WTC11 (cell line): ENCODE measurements at regions not wholly inside any gene's neighbourhood (a gene's known extent, or its start where the extent isn't known, plus 50 kb on each side); places are given as distances from the start of the nearest gene placed in this dataset.

Experiments used
- ATAC-seq: fragments of 200-7000 bp; cut with Tn5 transposase; 2 replicates; pipeline ENCODE4 v1.10.0; 2021; ENCODE audit warnings: mild to moderate bottlenecking, moderate library complexity
- CTCF ChIA-PET: fragments of 300-600 bp; sonication (Branson Sonifier 250); formaldehyde crosslinking; loops from one replicate; lab custom pipeline; 2021; ENCODE audit warnings: antibody characterized with exemption; lab: Charles Lee
- POLR2A ChIA-PET: fragments of 350-600 bp; sonication (Branson Sonifier 250); formaldehyde crosslinking; loops from one replicate; lab custom pipeline; 2021; ENCODE audit warnings: antibody characterized with exemption; lab: Charles Lee
- DNase-seq: peaks from one replicate; pipeline ENCODE4 v3.0.0; 2021; ENCODE audit warnings: low spot score
- H3K27ac Mint-ChIP-seq: 2 replicates; pipeline ENCODE4 v1.8.0; 2021; ENCODE audit warnings: mixed read lengths
- H3K27me3 Mint-ChIP-seq: 2 replicates; pipeline ENCODE4 v1.8.0; 2021; ENCODE audit warnings: low read depth, mild to moderate bottlenecking, moderate library complexity, mixed read lengths
- H3K36me3 Mint-ChIP-seq: 2 replicates; pipeline ENCODE4 v1.8.0; 2021; ENCODE audit warnings: mixed read lengths
- H3K4me1 Mint-ChIP-seq: 2 replicates; pipeline ENCODE4 v1.8.0; 2022; ENCODE audit warnings: mixed read lengths
- H3K4me3 Mint-ChIP-seq: 2 replicates; pipeline ENCODE4 v1.8.0; 2021; ENCODE audit warnings: mild to moderate bottlenecking, moderate library complexity, mixed read lengths
- H3K9me3 Mint-ChIP-seq: 2 replicates; pipeline ENCODE4 v1.8.0; 2021; ENCODE audit warnings: mixed read lengths
- CDX4 ChIP-seq: fragments of 250-450 bp; sonication (Bioruptor Pico); IDR thresholded peaks from 2 replicates; pipeline ENCODE4 v1.9.0; 2021; ENCODE audit warnings: moderate library complexity, mild to moderate bottlenecking, inconsistent platforms, borderline replicate concordance
- FOXP4 ChIP-seq: sonication (generic); formaldehyde crosslinking; IDR thresholded peaks from 2 replicates; pipeline ENCODE4 v1.8.0; 2022; ENCODE audit warnings: mild to moderate bottlenecking, missing genetic modification reagents
- GTF2I ChIP-seq: fragments of 250-450 bp; sonication (Bioruptor Pico); conservative IDR thresholded peaks from 2 replicates; pipeline ENCODE4 v1.4.0; 2021; ENCODE audit warnings: mild to moderate bottlenecking
- HMGA2 ChIP-seq: fragments of 250-450 bp; sonication (Bioruptor Pico); IDR thresholded peaks from 2 replicates; pipeline ENCODE4 v1.4.0; 2021; ENCODE audit warnings: mild to moderate bottlenecking, moderate library complexity
- KAT7 ChIP-seq: sonication (generic); formaldehyde crosslinking; IDR thresholded peaks from 2 replicates; pipeline ENCODE4 v1.8.1; 2023; ENCODE audit warnings: missing genetic modification reagents, mild to moderate bottlenecking, borderline replicate concordance
- NFE2L1 ChIP-seq: sonication (generic); formaldehyde crosslinking; IDR thresholded peaks from 2 replicates; pipeline ENCODE4 v1.8.1; 2023; ENCODE audit warnings: missing genetic modification reagents
- NR1H2 ChIP-seq: sonication (generic); formaldehyde crosslinking; IDR thresholded peaks from 2 replicates; pipeline ENCODE4 v1.9.0; 2021; ENCODE audit warnings: mild to moderate bottlenecking, moderate library complexity, missing genetic modification reagents
- OVOL2 ChIP-seq: fragments of 250-450 bp; sonication (Bioruptor Pico); IDR thresholded peaks from 2 replicates; pipeline ENCODE4 v1.9.0; 2021; ENCODE audit warnings: mild to moderate bottlenecking, borderline replicate concordance
- RELA ChIP-seq: sonication (generic); formaldehyde crosslinking; IDR thresholded peaks from 2 replicates; pipeline ENCODE4 v1.8.1; 2022; ENCODE audit warnings: missing genetic modification reagents, mild to moderate bottlenecking, borderline replicate concordance
- SMAD3 ChIP-seq: sonication (generic); formaldehyde crosslinking; IDR thresholded peaks from 2 replicates; pipeline ENCODE4 v1.8.0; 2022; ENCODE audit warnings: missing genetic modification reagents, mild to moderate bottlenecking, borderline replicate concordance
- STAT6 ChIP-seq: sonication (generic); formaldehyde crosslinking; conservative IDR thresholded peaks from 2 replicates; pipeline ENCODE4 v1.8.1; 2023; ENCODE audit warnings: mild to moderate bottlenecking, low read depth, missing genetic modification reagents, moderate library complexity
- TCF7 ChIP-seq: sonication (generic); formaldehyde crosslinking; IDR thresholded peaks from 2 replicates; pipeline ENCODE4 v1.8.0; 2022; ENCODE audit warnings: mild to moderate bottlenecking, low read depth, missing genetic modification reagents, moderate library complexity
- ZNF317 ChIP-seq: sonication (generic); formaldehyde crosslinking; IDR thresholded peaks from 2 replicates; pipeline ENCODE4 v1.8.1; 2023; ENCODE audit warnings: low read depth, mild to moderate bottlenecking, moderate library complexity, missing genetic modification reagents, borderline replicate concordance
- ZNF532 ChIP-seq: fragments of 250-450 bp; sonication (Bioruptor Pico); IDR thresholded peaks from 2 replicates; pipeline ENCODE4 v1.9.0; 2021; ENCODE audit warnings: mild to moderate bottlenecking, borderline replicate concordance
- TF ChIP-seq, protein P1 (sequence below): sonication (generic); formaldehyde crosslinking; IDR thresholded peaks from 2 replicates; pipeline ENCODE4 v1.8.1; 2023; ENCODE audit warnings: mild to moderate bottlenecking, missing genetic modification reagents
- TF ChIP-seq, protein P2 (sequence below): fragments of 250-450 bp; sonication (Bioruptor Pico); IDR thresholded peaks from 2 replicates; pipeline ENCODE4 v1.8.0; 2021; ENCODE audit warnings: mild to moderate bottlenecking
- TF ChIP-seq, protein P3 (sequence below): sonication (generic); formaldehyde crosslinking; IDR thresholded peaks from 2 replicates; pipeline ENCODE4 v1.8.1; 2022; ENCODE audit warnings: mild to moderate bottlenecking, missing genetic modification reagents, moderate library complexity, borderline replicate concordance

- TF ChIP-seq, protein P1, sequence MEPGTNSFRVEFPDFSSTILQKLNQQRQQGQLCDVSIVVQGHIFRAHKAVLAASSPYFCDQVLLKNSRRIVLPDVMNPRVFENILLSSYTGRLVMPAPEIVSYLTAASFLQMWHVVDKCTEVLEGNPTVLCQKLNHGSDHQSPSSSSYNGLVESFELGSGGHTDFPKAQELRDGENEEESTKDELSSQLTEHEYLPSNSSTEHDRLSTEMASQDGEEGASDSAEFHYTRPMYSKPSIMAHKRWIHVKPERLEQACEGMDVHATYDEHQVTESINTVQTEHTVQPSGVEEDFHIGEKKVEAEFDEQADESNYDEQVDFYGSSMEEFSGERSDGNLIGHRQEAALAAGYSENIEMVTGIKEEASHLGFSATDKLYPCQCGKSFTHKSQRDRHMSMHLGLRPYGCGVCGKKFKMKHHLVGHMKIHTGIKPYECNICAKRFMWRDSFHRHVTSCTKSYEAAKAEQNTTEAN (CRISPR knock-in tag) = no peak
- TF ChIP-seq NR1H2 (CRISPR knock-in tag) (no peak), GTF2I (CRISPR knock-in tag) (no peak), SMAD3 (CRISPR knock-in tag) (no peak), NFE2L1 (CRISPR knock-in tag) (no peak), RELA (no peak), OVOL2 (CRISPR knock-in tag) (no peak), KAT7 (CRISPR knock-in tag) (no peak), HMGA2 (CRISPR knock-in tag) (no peak), CDX4 (no peak), TCF7 (CRISPR knock-in tag) (no peak)
- TF ChIP-seq, protein P2, sequence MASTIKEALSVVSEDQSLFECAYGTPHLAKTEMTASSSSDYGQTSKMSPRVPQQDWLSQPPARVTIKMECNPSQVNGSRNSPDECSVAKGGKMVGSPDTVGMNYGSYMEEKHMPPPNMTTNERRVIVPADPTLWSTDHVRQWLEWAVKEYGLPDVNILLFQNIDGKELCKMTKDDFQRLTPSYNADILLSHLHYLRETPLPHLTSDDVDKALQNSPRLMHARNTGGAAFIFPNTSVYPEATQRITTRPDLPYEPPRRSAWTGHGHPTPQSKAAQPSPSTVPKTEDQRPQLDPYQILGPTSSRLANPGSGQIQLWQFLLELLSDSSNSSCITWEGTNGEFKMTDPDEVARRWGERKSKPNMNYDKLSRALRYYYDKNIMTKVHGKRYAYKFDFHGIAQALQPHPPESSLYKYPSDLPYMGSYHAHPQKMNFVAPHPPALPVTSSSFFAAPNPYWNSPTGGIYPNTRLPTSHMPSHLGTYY (CRISPR knock-in tag) = no peak
- TF ChIP-seq, protein P3, sequence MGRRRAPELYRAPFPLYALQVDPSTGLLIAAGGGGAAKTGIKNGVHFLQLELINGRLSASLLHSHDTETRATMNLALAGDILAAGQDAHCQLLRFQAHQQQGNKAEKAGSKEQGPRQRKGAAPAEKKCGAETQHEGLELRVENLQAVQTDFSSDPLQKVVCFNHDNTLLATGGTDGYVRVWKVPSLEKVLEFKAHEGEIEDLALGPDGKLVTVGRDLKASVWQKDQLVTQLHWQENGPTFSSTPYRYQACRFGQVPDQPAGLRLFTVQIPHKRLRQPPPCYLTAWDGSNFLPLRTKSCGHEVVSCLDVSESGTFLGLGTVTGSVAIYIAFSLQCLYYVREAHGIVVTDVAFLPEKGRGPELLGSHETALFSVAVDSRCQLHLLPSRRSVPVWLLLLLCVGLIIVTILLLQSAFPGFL = no peak
These were observed 111.8 kb upstream of the FOXP2 start (continued) for GRCh38 chr7:114302858-114303257.

GRCh38 chr7:114298011-114298410 lies 116.6 kb upstream of the FOXP2 start:
- H3K27me3 Mint-ChIP-seq = no peaks in the 10 kb centered on the region
- no peak for ATAC-seq
- POLR2A ChIA-PET = no interaction called here
- no peak for TF ChIP-seq OVOL2 (CRISPR knock-in tag)
- TF ChIP-seq STAT6 (CRISPR knock-in tag) = no peak
- no peak for TF ChIP-seq ZNF317 (CRISPR knock-in tag)
- no peak for TF ChIP-seq RELA
- TF ChIP-seq, protein P2 (CRISPR knock-in tag) = no peak
- TF ChIP-seq, all 79 proteins: peak for 0
- no peaks in the 10 kb centered on the region for H3K36me3 Mint-ChIP-seq
- CTCF ChIA-PET = no interaction called here
- H3K9me3 Mint-ChIP-seq = no peaks in the 10 kb centered on the region
- no peak for DNase-seq
- peaks cover 6% of the 10 kb centered on the region for H3K4me1 Mint-ChIP-seq
- H3K27ac Mint-ChIP-seq = no peak overlapping the region
- H3K4me3 Mint-ChIP-seq = no peak overlapping the region

- POLR2A ChIA-PET = no interaction called here
- no peak for TF ChIP-seq ZNF532 (CRISPR knock-in tag)
- TF ChIP-seq FOXP4 (CRISPR knock-in tag) = no peak
- TF ChIP-seq, all 79 proteins: peak for 0
- ATAC-seq (no peak), DNase-seq (no peak)
- Mint-ChIP-seq H3K4me1 (peaks cover 7% of the 10 kb centered on the region), H3K4me3 (no peak overlapping the region), H3K9me3 (no peaks in the 10 kb centered on the region), H3K27ac (no peak overlapping the region), H3K36me3 (no peaks in the 10 kb centered on the region), H3K27me3 (no peaks in the 10 kb centered on the region)
- CTCF ChIA-PET = no interaction called here
These were observed 117.5 kb upstream of the FOXP2 start for GRCh38 chr7:114297121-114297520.
